Fibroblast of lung (primary cell): ENCODE measurements at regions not wholly inside any gene's neighbourhood (a gene's known extent, or its start where the extent isn't known, plus 50 kb on each side); places are given as distances from the start of the nearest gene placed in this dataset.

Experiments used
- DNase-seq, 2 donors: peaks; one replicate each; pipeline versions ENCODE4 v3.0.0 to v3.0.0-alpha.2; 2010; ENCODE audit warnings: low read depth in 2 of 2
- H2AFZ ChIP-seq: 2 replicates; pipeline ENCODE4 v1.5.1; 2012; ENCODE audit warnings: low read length, control low read depth, inconsistent platforms
- H3K27ac ChIP-seq: 2 replicates; pipeline ENCODE4 v1.5.1; 2011; ENCODE audit warnings: low read length, control low read depth; ENCODE audit not compliant: insufficient read depth
- H3K27me3 ChIP-seq: 2 replicates; pipeline ENCODE4 v1.5.1; 2011; ENCODE audit warnings: mild to moderate bottlenecking, low read length; ENCODE audit not compliant: control insufficient read depth, insufficient read depth
- H3K36me3 ChIP-seq: 2 replicates; pipeline ENCODE4 v1.5.1; 2011; ENCODE audit warnings: low read length; ENCODE audit not compliant: control insufficient read depth, insufficient read depth
- H3K4me1 ChIP-seq: 2 replicates; pipeline ENCODE4 v1.5.1; 2011; ENCODE audit warnings: low read length; ENCODE audit not compliant: control insufficient read depth, insufficient read depth; ENCODE audit errors: extremely low read depth
- H3K4me2 ChIP-seq: 2 replicates; pipeline ENCODE4 v1.5.1; 2011; ENCODE audit warnings: low read length, control low read depth; ENCODE audit not compliant: insufficient read depth; ENCODE audit errors: extremely low read depth
- H3K4me3 ChIP-seq, 4 experiments: fragments of 200-600 bp in 1 of 4; sonication (generic) in 1 of 4; replicated peaks in 1 of 4; 2 replicates each; pipeline ENCODE4 v1.5.1; 2011 to 2016; ENCODE audit warnings: low read length in 4 of 4, low read depth in 3 of 4, mild to moderate bottlenecking in 3 of 4, control low read depth in 2 of 4, inconsistent platforms in 1 of 4, mixed read lengths in 1 of 4; ENCODE audit not compliant: insufficient read depth in 1 of 4; ENCODE audit errors: control extremely low read depth in 1 of 4
- H3K79me2 ChIP-seq: 2 replicates; pipeline ENCODE4 v1.5.1; 2012; ENCODE audit warnings: mild to moderate bottlenecking, low read length, inconsistent platforms; ENCODE audit not compliant: control insufficient read depth, insufficient read depth
- H3K9ac ChIP-seq: 2 replicates; pipeline ENCODE4 v1.5.1; 2011; ENCODE audit warnings: mild to moderate bottlenecking, low read length, control low read depth; ENCODE audit not compliant: insufficient read depth
- H3K9me3 ChIP-seq: 2 replicates; pipeline ENCODE4 v1.5.1; 2012; ENCODE audit warnings: low read depth, low read length; ENCODE audit not compliant: control insufficient read depth, insufficient read depth
- H4K20me1 ChIP-seq: 2 replicates; pipeline ENCODE4 v1.5.1; 2011; ENCODE audit warnings: low read length; ENCODE audit not compliant: control insufficient read depth, insufficient read depth; ENCODE audit errors: extremely low read depth
- CTCF ChIP-seq, 2 donors: IDR thresholded peaks in 1 of 2; conservative IDR thresholded peaks in 1 of 2; 1 replicate in 1 of 2; 2 replicates in 1 of 2; pipeline ENCODE4 v1.5.1; 2011 to 2012; ENCODE audit warnings: low read length in 2 of 2, control low read depth in 1 of 2, inconsistent platforms in 1 of 2, low read depth in 1 of 2, mild to moderate bottlenecking in 1 of 2
- EZH2 ChIP-seq: IDR thresholded peaks from 2 replicates; pipeline ENCODE4 v1.5.1; 2012; ENCODE audit warnings: low read length, control low read depth, mild to moderate bottlenecking; ENCODE audit errors: missing control alignments

- H3K4me3 ChIP-seq = no peak overlapping the region
- H3K4me1 ChIP-seq = peaks cover 11% of the 10 kb centered on the region
- no peak overlapping the region for H2AFZ ChIP-seq
- peak; percentile 56 to 82 for DNase-seq
- H3K36me3 ChIP-seq = no peaks in the 10 kb centered on the region
- H3K27me3 ChIP-seq = peaks cover 2% of the 10 kb centered on the region
- no peak overlapping the region for H3K27ac ChIP-seq
- no peak overlapping the region for H3K9ac ChIP-seq
- TF ChIP-seq CTCF (conservative IDR thresholded peaks at IDR 0.05 in 1 of 2, IDR thresholded peaks at IDR 0.05 in 1 of 2; ENCODE audit: low read depth in 1 of 2, low read length in 2 of 2) = no peak
- no peak for TF ChIP-seq EZH2
- no peaks in the 10 kb centered on the region for H3K79me2 ChIP-seq
- no peaks in the 10 kb centered on the region for H3K9me3 ChIP-seq
- peak overlapping the region; percentile 36 for H3K4me2 ChIP-seq
- no peaks in the 10 kb centered on the region for H4K20me1 ChIP-seq
Measured at GRCh38 chr9:95771556-95772246, 103.8 kb upstream of the ERCC6L2 start.

GRCh38 chr9:95770653-95771131 lies 104.8 kb upstream of the ERCC6L2 start:
- DNase-seq = peak in 1 of 2 donors; percentile 27
- H3K4me3 ChIP-seq = no peak overlapping the region
- no peak overlapping the region for H3K4me2 ChIP-seq
- peaks cover 2% of the 10 kb centered on the region for H3K27me3 ChIP-seq
- H3K36me3 ChIP-seq = no peaks in the 10 kb centered on the region
- H3K27ac ChIP-seq = no peak overlapping the region
- H3K9me3 ChIP-seq = no peaks in the 10 kb centered on the region
- H3K4me1 ChIP-seq = peaks cover 11% of the 10 kb centered on the region
- no peak overlapping the region for H3K9ac ChIP-seq
- H3K79me2 ChIP-seq = no peaks in the 10 kb centered on the region
- TF ChIP-seq EZH2 = no peak
- no peak for TF ChIP-seq CTCF (conservative IDR thresholded peaks at IDR 0.05 in 1 of 2, IDR thresholded peaks at IDR 0.05 in 1 of 2; ENCODE audit: low read depth in 1 of 2, low read length in 2 of 2)
- H2AFZ ChIP-seq = no peak overlapping the region
- H4K20me1 ChIP-seq = no peaks in the 10 kb centered on the region

GRCh38 chr9:95769909-95770433 lies 105.5 kb upstream of the ERCC6L2 start:
- H3K9me3 ChIP-seq = no peaks in the 10 kb centered on the region
- no peak for TF ChIP-seq EZH2
- no peak for TF ChIP-seq CTCF (conservative IDR thresholded peaks at IDR 0.05 in 1 of 2, IDR thresholded peaks at IDR 0.05 in 1 of 2; ENCODE audit: low read depth in 1 of 2, low read length in 2 of 2)
- peaks cover 11% of the 10 kb centered on the region for H3K4me1 ChIP-seq

More at GRCh38 chr9:95769909-95770433, 105.5 kb upstream of the ERCC6L2 start:
- H4K20me1 ChIP-seq = no peaks in the 10 kb centered on the region
- no peak for DNase-seq
- no peaks in the 10 kb centered on the region for H3K36me3 ChIP-seq
- no peak overlapping the region for H3K9ac ChIP-seq
- H3K4me2 ChIP-seq = no peak overlapping the region
- no peak overlapping the region for H2AFZ ChIP-seq
- no peak overlapping the region for H3K27ac ChIP-seq
- peaks cover 2% of the 10 kb centered on the region for H3K27me3 ChIP-seq
- H3K4me3 ChIP-seq = no peak overlapping the region
- no peaks in the 10 kb centered on the region for H3K79me2 ChIP-seq
